HL-60/S4 treated with retinoic acid at 250 ng/mL for 4 days and 3 days (cell line): ENCODE measurements at regions not wholly inside any gene's neighbourhood (a gene's known extent, or its start where the extent isn't known, plus 50 kb on each side); places are given as distances from the start of the nearest gene placed in this dataset.
"Not testable (repeated sequence)": the region's sequence is repeated elsewhere in the genome, so short reads cannot be mapped to it uniquely, and the experiment has no call there.

ENCODE experiments used
- in situ Hi-C: fragments of 300-500 bp; cut with MboI; formaldehyde crosslinking; loops from 2 replicates; pipeline ENCODE4 v1.7.0; 2022; ENCODE audit warnings: low sequenced_read_pairs

- in situ Hi-C loops, result no loop called here
Measured at GRCh38 chr3:101946906-101947305, 97.6 kb downstream of the NFKBIZ start.

DNA sequence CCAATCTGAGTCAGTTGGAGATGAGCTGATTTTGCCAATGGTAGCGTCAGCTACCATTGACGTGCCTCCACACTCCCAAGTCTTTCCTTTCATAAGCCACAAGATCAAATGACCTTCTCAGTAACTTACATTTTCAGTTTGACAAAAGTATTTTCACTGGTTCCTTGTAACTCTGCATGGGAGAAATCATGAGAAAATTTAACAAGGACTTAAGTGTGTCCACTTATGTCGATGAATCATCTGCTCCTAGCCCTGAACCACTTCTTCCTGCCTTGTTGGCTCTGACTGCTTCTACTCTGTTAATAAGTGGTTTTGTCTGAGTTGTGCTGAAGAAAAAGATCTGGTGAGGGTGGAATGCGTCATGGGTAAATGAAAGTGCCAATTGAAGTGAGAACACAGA, 101.2 kb downstream of the NFKBIZ start:
- in situ Hi-C loops, result no loop called here

DNA sequence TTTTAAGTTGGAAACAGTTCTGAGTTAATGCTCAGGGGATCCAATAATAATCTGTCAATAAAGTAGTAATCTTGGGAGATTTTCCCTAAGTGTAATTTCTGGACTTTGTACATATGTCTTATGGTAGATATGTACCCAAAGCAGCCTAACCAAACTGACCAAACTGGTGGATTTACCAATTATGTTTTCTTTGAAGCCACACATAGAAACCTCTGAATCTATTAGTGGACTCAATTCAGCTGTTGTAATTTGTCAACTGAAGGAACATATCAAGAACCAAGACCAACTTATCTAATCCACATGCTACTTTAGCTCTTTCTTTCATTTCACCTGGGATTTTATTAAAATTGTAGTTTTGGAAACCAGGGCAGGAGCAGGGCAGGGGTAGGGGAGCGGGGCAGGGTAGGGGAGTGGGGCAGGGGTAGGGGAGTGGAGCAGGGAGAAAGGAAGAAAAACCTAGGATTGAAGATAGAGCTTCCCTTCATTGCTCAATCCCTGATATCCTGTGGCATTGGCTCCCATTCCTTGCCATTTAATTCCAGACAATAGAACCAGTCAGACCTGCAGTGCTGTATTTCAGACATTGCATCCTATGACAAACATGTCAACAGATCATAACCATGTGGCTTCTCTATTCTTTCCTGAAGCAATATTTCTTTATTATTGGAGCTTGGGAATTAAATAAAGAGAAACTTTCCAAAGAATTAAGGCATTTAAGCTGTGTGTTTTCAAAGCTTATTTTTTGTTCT, 101.8 kb downstream of the NFKBIZ start:
- in situ Hi-C loops, result no loop called here

DNA sequence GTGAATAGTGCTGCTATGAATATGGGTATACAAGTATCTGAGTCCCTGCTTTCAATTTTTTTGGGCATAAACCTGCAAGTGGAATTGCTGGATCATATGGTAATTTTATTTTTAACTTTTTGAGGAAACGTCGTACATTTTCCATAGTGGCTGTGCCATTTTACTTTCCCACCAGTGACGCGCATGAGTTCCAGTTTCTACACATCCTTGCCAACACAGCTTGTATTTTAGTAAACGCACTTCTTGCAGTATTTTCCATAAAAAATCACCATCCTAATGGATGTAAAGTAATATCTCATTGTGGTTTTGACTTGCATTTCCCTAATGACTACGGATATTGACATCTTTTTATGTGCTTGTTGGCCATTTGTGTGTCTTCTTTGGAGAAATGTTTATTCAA, 105.0 kb downstream of the NFKBIZ start:
- in situ Hi-C loops, result no loop called here

DNA sequence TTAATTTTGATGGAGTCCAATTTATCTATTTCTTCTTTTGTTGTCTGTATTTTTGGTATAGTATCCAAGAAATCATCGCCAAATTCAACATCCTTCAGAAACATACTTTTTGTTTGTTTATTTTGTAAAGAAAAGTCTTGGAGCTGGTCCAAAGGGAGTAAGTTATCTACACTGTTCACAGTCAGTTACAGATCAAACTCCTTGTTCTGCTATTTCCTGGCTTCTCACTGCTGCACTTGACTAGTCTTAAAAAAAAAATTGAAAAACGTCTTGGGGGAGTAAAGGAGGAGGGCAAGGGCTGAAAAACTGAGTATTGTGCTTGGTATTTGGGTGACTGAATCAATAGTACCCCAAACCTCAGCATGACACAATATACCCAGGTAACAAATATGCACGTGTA, 105.6 kb downstream of the NFKBIZ start:
- in situ Hi-C loops, result no loop called here

DNA sequence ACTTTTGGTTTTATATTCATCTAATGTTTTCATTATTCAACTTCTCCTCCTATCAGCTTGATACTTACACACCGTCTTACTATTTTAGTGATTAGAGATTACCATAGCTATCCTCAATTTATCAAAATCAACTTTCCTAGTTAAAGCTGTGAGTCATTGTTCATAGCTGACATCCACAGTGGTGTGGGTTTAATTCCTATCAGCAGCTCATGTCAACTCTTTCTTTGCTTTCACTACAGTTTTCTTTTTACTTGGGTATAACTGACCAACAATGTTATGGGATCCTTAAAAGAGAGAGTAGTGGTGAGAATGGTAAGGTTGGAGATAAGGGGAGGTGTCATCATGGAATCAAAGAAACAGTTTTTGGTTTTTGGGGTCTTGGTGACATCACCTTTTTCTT, 112.7 kb downstream of the NFKBIZ start:
- in situ Hi-C loops, result no loop called here

GRCh38 chr3:101963902-101964362, 114.6 kb downstream of the NFKBIZ start:
- in situ Hi-C loops, result no loop called here

DNA sequence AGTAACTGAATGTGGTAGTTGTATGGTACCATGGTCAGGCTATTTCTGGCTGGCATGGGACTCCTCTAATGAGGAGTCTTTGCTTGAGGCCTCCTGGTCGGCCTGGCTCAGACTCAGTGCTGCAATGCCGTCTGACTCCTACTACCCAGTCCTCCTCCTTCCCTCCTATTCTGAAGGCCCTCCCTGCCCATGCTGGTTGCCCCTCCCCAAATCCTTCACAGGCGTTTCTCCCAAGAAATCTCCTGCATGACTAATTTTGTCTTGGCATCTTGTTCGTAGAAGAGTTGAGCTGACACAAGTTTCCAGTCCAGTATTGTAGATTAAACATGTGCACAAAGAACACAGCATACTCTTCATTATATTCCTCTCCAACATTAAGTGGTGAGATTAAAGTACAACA, 115.5 kb downstream of the NFKBIZ start:
- in situ Hi-C loops, result no loop called here

DNA sequence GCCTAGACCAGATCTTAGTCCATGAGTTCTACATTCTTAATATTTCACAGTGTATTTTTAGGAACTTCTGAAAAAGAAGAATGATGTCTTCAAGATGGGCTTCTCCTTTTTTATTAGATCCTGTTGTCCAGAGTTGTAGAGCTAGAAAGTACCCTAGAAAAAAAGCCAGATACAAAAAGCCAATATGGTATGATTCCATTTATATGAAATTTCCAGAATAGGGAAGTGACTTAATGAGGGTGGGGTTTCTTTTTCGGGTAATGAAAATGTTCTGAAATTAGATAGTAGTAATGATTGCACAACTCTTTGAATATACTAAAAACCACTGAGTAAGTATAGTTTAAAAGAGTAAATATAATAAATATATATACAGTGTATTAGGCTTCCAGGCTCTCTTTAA, 116.9 kb downstream of the NFKBIZ start:
- in situ Hi-C loops, result no loop called here

DNA sequence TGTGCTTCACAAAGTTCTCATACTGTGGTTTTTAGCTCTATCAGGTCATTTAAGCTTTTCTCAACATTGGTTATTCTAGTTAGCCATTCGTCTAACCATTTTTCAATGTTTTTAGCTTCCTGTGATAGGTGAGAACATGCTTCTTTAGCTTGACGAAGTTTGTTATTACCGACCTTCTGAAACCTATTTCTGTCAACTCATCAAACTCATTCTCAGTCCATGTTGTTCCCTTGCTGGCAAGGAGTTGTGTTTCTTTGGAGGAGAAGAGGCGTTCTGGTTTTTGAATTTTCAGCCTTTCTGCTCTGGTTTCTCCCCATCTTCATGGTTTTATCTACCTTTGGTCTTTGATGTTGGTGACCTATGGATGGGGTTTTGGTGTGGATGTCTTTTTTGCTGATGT, 120.9 kb downstream of the NFKBIZ start:
- in situ Hi-C loops, result no loop called here

- in situ Hi-C loops, result no loop called here
Measured at GRCh38 chr3:101970905-101971304, 121.6 kb downstream of the NFKBIZ start.

DNA sequence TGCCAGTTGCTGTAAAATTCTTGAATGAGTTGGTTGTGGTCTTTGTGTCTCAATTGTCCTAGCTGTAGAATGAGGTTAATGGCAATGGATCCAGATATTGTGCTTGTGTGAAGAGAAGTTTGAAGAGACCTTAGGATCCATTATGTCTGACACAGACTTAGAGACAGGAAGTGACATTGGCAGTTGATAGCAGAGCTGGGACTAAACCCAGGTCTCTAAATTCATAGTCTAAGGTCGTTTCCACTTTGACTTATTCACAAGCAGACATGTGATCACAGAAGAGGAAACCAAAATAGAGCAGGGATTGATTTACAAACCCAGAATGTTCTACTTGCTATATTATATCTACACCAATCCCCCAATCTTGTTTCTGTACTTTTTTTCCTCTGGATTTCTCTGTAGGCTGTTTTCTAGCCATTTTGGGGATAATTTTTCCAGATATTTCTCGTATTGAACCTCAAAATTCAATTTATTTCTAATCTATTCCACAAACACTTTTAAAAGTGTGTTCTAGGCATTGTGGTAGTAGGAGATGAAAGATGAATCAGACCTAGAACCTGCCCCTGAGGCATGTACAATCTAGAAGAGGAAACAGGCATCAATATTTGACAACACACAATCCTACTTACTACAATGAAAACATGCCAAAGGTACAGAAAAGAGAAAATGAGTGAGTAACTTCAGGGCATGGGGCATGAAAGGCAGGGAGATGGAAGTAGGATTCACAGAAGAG, 123.3 kb downstream of the NFKBIZ start:
- in situ Hi-C loops, result no loop called here

DNA sequence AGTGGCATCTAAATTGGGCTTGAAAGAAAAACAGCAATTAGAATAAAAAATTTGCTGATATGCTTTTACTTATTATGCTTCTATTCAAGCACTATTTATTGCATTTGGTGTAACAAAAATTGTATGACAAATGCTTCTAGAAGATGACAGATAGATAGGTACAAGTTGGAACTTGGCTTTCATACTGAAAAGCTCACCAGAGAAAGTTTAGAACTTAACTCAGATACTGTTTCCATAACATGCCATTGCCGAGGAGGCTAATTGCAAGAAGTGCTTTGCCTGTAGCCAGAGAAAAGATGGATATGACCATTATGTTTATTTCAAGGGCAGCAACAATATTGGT, 123.8 kb downstream of the NFKBIZ start:
- in situ Hi-C loops, result no loop called here

GRCh38 chr3:101975415-101975814, 126.1 kb downstream of the NFKBIZ start:
- in situ Hi-C loops, result not testable (repeated sequence)

- in situ Hi-C loops, result no loop called here
Measured at GRCh38 chr3:101976473-101976872, 127.2 kb downstream of the NFKBIZ start.

DNA sequence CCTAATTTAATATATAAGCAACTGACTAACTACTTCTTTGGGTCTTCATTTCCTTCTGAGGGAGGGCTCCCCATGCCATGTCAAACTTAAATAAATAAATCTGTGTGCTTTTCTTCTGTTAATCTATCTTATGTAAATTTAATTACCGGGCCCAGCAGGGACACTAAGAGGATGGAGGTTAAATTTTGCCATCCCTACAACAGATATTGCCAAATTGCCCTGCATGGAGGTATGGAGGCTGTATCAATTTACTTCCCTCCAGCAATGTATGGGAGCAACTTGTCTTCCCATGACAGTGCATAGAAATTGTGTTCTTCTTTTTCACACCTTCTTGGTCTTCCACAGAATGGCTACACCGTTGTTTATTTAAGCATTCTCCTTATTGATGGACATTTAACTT, 129.0 kb downstream of the NFKBIZ start:
- in situ Hi-C loops, result no loop called here

- in situ Hi-C loops, result no loop called here
Measured at GRCh38 chr3:101979033-101979432, 129.7 kb downstream of the NFKBIZ start.

- in situ Hi-C loops, result no loop called here
Measured at GRCh38 chr3:101984356-101984755, 135.0 kb downstream of the NFKBIZ start.

DNA sequence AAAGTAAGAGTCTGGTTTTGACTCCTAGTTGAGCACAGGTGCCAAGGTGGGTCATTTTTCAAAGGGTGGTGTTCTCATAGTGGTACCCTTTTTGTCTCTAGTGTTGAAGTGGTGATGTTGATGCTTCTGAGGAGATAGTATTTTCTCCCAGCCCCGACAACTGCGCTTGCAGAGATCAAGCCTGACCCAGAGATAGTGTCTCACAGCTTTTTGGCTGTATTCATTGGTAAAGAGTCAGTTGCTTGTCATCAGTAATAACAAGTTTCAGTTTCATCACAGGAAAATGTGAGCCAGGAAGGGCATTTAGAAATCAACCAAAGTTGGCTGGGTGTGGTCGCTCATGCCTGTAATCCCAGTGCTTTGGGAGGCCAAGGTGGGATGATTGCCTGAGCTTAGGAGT, 139.3 kb downstream of the NFKBIZ start:
- in situ Hi-C loops, result no loop called here

DNA sequence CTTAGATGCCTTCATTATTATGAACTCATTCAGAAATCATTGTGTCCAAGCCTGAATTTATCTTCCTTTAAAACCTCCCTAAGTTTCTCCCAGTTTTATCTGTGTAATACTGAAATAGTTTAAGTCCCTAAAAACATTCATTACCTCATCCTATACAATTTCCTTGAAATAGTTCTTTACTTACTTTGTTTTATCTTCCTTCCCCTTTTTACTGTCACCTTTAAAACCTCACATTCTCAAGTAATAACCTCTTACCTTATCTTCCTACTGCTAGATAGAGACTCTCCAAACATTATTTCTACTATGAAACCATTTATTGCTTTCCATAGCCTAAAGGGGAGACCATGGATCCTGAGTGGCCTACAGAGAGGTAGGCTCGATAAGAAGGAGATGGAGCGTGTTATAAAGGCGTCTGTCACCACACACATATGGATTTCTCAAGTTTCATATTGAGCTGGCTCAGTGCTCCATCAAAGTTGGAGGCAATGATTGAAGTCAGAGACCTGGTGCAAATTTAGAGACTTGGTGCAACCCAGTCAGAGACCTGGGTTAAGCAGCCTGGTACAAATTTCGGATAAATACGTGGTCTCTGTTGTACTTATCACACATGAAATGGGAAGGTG, 140.4 kb downstream of the NFKBIZ start:
- in situ Hi-C loops, result no loop called here

- in situ Hi-C loops, result no loop called here
Measured at GRCh38 chr3:101992863-101993262, 143.5 kb downstream of the NFKBIZ start.

GRCh38 chr3:101994386-101994785, 145.1 kb downstream of the NFKBIZ start:
- in situ Hi-C loops, result no loop called here
